ENCODE measurements at regions not wholly inside any gene's neighbourhood (a gene's known extent, or its start where the extent isn't known, plus 50 kb on each side); places are given as distances from the start of the nearest gene placed in this dataset.
"Not testable (repeated sequence)": the region's sequence is repeated elsewhere in the genome, so short reads cannot be mapped to it uniquely, and the experiment has no call there.

- no peak for DNase-seq
Measured at GRCh38 chr18:45322343-45322742, 292.9 kb upstream of the SLC14A2 start.

- no peak for DNase-seq
Measured at GRCh38 chr18:45324101-45324494, 291.2 kb upstream of the SLC14A2 start.

GRCh38 chr18:45324495-45325113, 290.7 kb upstream of the SLC14A2 start:
- DNase-seq: no peak

- no peak for DNase-seq
Measured at GRCh38 chr18:45325778-45326177, 289.5 kb upstream of the SLC14A2 start.

- no peak for DNase-seq
Measured at GRCh38 chr18:45326505-45326904, 288.8 kb upstream of the SLC14A2 start.

GRCh38 chr18:45328296-45328695, 287.0 kb upstream of the SLC14A2 start:
- no peak for DNase-seq

GRCh38 chr18:45328811-45329210, 286.5 kb upstream of the SLC14A2 start:
- DNase-seq: no peak

GRCh38 chr18:45329316-45329715, 286.0 kb upstream of the SLC14A2 start:
- DNase-seq: no peak

GRCh38 chr18:45330170-45330594, 285.1 kb upstream of the SLC14A2 start:
- no peak for DNase-seq

GRCh38 chr18:45332871-45333270, 282.4 kb upstream of the SLC14A2 start:
- no peak for DNase-seq

- no peak for DNase-seq
Measured at GRCh38 chr18:45334191-45334590, 281.1 kb upstream of the SLC14A2 start.

GRCh38 chr18:45335282-45336043, 279.8 kb upstream of the SLC14A2 start:
- no peak for DNase-seq

- DNase-seq: no peak
Measured at GRCh38 chr18:45336448-45336847, 278.8 kb upstream of the SLC14A2 start.

- no peak for DNase-seq
Measured at GRCh38 chr18:45337477-45337876, 277.8 kb upstream of the SLC14A2 start.

GRCh38 chr18:45339810-45340550, 275.3 kb upstream of the SLC14A2 start:
- no peak for DNase-seq

- DNase-seq: no peak
Measured at GRCh38 chr18:45340884-45341283, 274.4 kb upstream of the SLC14A2 start.

- DNase-seq: no peak
Measured at GRCh38 chr18:45341454-45341853, 273.8 kb upstream of the SLC14A2 start.

- no peak for DNase-seq
Measured at GRCh38 chr18:45342166-45342565, 273.1 kb upstream of the SLC14A2 start.

GRCh38 chr18:45342653-45343052, 272.6 kb upstream of the SLC14A2 start:
- no peak for DNase-seq

- DNase-seq: no peak
Measured at GRCh38 chr18:45343365-45343764, 271.9 kb upstream of the SLC14A2 start.

- not testable (repeated sequence) for DNase-seq
Measured at GRCh38 chr18:45344680-45345079, 270.6 kb upstream of the SLC14A2 start.

- no peak for DNase-seq
Measured at GRCh38 chr18:45349019-45349418, 266.3 kb upstream of the SLC14A2 start.

- DNase-seq: no peak
Measured at GRCh38 chr18:45349467-45349866, 265.8 kb upstream of the SLC14A2 start.
